C4-2B (cell line): ENCODE measurements at regions not wholly inside any gene's neighbourhood (a gene's known extent, or its start where the extent isn't known, plus 50 kb on each side); places are given as distances from the start of the nearest gene placed in this dataset.
"Not testable (repeated sequence)": the region's sequence is repeated elsewhere in the genome, so short reads cannot be mapped to it uniquely, and the experiment has no call there.

Experiments used
- CTCF ChIP-seq: fragments of 450-650 bp; conservative IDR thresholded peaks from 2 replicates; pipeline ENCODE4 v1.5.1; 2017; ENCODE audit warnings: mild to moderate bottlenecking
- ZFX ChIP-seq: fragments of 450-650 bp; IDR thresholded peaks from 2 replicates; pipeline ENCODE4 v1.6.1; 2017

- not testable (repeated sequence) for TF ChIP-seq CTCF, ZFX
Measured at GRCh38 chrX:96561129-96561528, 123.5 kb upstream of the DIAPH2 start.
